Anterior cingulate cortex (tissue), 58 donors: ENCODE measurements at regions not wholly inside any gene's neighbourhood (a gene's known extent, or its start where the extent isn't known, plus 50 kb on each side); places are given as distances from the start of the nearest gene placed in this dataset.
"Not testable (repeated sequence)": the region's sequence is repeated elsewhere in the genome, so short reads cannot be mapped to it uniquely, and the experiment has no call there.

Source experiments
- DNase-seq, 58 donors: peaks; one replicate each; lab custom pipeline; 2025; lab: John Stamatoyannopoulos, UW

GRCh38 chr6:139879241-139879640 is 504.8 kb upstream of the CITED2 start:
- not testable (repeated sequence) for DNase-seq

DNA sequence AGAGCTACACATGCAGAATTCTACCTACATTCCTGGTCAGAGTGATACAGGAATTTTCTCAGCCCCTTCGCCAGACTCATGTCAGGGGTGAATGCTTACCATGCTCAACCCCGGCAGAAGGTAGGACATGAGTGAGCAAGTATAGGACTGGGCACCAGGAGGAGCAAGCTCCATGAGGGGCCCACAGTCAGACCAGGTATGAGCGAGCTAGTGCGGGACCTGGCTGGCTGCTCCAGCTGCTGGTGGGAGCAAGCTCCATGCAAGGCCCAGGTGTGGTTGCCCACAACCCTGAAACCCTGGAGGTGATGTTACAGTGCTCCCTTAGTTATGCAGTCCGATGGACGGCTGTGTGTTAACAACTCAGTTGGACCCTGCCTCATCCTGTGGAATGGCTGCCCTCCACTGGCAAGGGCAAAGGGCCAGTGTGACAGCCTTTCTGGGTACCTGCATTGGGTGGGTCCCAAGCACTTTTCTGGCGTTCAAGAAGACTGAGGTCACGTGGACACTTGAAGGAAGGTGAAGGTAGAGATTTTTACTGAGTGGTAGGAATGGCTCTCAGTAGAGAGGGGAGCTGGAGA is 503.5 kb upstream of the CITED2 start:
- no peak for DNase-seq

GRCh38 chr6:139872665-139873064 is 498.2 kb upstream of the CITED2 start:
- DNase-seq: no peak

DNA sequence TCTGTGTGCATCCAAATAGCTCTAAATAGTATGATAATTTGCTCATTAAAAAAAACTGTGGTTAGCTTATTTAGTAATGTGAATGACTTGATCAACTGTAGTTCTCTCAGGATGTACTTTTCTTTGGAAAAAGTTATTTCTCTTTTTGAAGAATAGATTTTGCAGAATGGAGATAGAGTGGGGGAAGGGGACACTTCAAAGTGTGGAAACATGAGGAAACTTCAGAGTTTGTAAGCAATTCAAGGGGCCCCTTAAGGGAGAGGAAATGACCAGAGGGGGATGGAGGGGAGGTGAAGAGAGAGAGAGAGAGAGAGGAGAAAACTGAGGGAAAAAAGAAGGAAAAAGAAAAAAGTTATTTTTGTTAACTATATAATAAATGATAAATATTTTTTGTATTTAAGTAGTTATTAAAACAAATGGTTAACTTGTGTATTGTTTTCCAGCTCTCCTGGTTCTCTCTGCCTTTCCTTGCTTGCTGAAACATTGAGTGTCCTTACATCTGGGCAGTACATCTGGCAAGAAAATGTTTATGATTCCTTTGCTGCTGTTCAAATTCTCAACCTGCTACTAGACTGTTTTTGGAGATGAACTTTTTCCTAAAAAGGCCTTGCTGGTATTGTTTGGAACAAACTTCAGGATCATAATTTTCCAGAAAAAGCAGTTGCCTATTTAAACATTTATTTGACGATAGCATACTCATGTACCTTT is 497.5 kb upstream of the CITED2 start:
- no peak for DNase-seq

GRCh38 chr6:139871165-139871710 is 496.8 kb upstream of the CITED2 start:
- no peak for DNase-seq

DNA sequence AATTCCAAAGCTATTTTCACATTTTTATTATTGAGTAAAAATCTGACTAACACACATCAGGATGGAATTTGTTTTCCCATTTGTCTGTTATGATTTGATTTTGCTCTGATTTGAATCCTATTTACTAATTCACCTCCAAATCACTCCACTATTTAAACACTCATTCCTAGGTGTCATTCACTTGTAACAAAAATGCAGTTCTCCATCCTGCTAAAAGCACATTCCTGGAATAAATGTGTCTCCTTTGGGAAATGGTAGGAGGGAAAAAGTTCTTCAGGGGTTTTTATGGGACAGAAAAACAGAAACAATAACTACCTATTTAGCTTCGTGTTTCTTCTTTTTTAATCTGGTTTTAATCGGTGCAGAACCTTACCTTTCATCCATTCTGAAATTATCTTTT is 494.1 kb upstream of the CITED2 start:
- no peak for DNase-seq

DNA sequence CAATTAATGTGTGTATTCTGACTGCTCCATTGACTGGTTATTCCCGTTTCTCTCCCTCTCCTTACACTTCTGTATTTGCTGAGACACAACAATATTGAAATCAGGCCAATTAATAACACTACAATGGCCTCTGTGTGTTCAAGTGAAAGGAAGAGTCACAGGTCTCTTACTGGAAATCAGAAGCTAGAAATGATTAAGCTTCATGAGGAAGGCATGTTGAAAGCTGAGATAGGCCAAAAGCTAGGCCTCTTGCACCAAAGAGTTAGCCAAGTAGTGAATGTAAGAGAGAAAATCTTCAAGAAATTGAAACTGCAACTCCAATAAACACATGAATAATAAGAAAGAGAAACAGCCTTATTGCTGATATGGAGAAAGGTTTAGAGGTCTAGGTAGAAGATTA is 489.5 kb upstream of the CITED2 start:
- DNase-seq: no peak

DNA sequence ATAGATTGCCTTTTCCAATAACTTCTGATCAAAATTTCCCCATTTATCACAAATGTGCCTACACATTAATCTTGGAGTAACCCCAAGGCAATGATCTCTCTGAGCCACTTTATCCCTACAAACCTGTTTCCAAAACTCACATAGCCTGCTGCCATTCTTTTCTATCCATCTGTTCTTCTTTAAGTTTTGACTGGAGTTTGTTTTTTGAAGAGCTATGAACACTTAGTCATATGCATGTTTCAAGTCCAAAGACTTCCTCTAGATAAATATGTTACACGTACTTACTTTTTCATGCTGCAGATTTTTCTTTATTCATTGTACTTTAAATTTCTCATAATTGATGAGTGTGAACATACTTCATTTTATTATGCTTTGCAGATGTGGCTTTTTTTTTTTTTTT is 488.9 kb upstream of the CITED2 start:
- DNase-seq: no peak

- DNase-seq: no peak
These were observed 487.9 kb upstream of the CITED2 start for GRCh38 chr6:139862311-139862710.

DNA sequence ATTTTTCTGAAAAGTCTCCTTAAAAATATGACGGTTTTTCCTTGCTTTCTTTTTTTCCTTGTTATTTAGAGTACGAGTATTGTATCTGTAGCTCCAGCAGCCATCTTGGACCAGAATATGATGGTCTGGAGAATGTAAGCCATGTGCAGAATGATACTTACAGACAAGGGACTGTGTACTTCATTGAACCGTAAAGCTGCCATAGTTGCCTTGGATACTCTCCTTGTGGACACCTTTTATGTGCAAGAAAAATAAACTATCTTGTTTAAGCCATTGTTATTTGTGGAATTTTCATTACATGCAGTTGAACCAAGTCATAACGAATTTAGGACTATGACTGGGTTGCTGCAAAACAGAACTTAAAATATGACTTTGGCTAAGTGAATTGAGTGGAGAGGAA is 485.8 kb upstream of the CITED2 start:
- DNase-seq: no peak

- DNase-seq: no peak
These were observed 484.0 kb upstream of the CITED2 start for GRCh38 chr6:139858429-139858828.

DNA sequence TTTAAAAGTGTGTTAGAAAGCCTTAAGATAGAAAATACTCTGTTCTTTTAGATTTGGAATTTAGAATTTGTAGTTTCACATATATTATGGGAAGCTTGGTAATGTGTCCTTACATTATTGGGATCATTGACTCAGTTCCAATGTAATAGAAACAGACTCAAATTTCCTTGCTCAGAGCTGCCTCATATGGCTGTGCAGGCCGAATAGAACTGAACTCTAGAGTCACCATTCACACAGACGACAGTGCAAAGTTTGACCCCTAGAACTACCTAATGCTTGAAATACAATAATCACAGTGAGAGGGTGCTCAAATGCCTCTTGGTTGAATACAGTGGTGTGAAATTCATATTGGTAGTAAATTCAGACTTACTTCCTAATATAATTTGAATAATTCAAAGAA is 482.7 kb upstream of the CITED2 start:
- DNase-seq: no peak

DNA sequence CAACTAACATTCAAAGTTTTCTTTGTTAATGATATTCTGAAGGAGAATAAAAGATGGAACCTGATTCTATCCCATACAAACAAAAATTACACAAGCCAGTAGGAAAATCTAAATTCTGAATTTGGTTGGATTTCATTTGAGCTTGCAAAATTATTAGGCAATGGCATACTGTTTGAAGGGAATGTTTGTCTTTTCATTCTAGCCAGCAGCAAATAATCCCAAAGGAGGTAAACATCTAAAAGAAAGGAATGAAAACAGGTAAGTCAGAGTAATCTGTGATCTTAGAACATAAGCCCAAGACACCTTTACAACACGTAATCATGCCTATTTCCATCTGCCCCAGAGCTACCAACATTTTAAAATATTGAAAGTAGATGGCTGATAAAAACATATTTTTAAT is 482.1 kb upstream of the CITED2 start:
- no peak for DNase-seq

DNA sequence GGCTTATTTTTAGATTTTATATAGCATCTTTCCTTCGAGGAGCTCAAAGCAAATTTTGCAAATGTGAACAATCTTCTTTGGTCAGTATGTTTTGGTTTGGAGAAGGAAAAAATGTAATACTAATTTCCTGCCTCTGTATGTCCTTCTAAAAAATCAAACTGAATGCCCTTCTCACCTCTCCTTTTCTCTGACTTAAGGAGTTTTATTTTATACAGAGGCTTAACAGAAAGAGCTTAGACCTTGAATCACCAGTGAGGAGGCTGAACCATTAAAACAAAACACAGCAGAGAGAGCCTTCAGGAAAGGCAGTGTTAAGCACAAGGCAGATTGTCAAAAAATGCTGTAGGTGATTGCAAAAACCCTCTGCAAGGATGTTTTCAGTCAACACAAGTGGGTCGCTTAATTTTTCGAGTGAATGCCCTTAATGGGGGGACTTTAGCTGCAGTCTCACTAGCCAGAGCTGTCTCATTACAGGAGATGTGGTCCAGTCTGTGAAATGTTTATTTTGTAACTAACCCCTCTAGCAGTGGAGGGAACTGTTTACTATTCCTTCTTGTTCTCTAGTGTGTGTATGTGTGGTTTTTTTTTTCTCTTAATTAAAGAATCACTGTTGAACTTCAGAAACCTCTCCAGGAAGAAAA is 481.3 kb upstream of the CITED2 start:
- no peak for DNase-seq

DNA sequence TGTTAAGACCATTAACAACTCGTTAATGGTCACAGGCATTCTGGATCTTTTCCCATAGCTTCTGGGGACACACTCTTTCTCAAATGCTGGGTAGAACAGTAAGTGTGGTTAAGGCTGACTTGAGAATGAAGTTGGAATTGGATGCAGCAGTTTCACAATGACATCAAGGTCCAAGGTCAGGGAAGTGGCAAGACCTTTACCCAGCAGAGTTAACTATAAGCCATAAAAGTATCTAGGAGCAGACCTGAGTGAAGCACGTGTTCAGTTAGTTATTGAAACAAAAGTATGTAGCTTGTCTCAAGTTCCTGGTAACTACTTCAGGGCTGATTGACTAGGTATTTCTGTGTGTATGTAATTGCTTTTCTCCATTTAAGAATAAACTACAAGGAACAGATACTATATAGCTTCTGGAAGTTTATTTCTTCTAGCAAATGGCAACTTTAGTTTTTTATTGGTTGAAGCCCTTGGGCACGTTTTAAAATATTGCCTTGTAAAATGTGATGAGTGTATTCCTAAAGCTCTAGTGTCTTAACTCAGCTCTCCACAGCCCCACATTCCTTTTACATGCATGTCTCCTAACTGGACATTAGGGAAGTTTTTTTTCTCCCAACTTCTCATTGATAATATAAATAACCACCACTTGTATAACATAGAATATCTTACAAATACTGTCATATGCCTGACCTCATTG is 479.0 kb upstream of the CITED2 start:
- no peak for DNase-seq

DNA sequence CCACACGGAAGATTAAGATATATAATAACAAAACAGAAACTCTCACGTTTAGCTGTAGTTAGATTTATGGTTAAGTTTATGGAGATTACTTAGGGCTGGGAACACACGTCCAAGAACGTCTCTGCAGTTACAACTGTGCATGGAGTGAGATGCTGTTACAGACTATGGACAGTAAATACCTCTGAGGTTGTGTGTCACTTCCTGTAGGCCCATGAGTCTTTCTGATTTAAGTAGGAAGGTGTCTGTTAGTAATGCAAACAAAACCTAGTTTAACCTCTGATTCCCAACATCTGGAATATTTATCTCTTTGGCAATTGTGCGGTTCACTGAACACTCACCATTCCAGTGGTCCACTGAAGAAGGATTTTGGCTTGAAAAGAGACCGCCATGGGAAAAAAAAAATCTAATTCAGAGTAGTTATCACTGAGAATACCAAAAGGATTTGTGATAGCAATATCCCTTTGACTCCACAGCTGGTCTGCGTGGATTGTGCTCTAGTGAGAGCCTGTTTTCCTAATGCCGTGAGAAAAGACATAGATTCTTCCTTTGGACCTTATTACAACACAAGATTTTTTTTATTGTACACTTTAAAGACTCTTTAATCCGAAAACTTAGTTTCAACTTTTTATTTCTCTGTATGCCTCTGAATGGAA is 478.2 kb upstream of the CITED2 start:
- DNase-seq: no peak

- DNase-seq: no peak
These were observed 477.6 kb upstream of the CITED2 start for GRCh38 chr6:139852067-139852466.

DNA sequence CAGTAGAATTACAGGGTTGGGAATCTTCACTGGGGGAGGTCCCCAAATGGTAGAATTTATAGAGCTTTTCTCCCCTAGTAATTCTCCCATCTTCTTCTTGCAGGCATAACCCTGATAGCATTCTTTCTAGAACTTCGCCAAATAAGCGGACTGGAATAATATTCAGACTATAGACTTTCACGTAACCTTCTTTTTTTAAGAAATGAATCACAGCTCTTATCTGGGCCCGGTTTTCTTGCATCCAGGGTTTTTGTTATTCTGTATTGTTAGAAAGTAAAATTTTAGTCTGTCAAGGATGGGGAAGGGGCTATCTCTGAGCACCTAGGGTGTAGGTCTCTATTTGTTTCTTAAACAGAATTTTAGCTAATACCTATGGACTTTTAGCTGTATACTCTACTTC is 476.8 kb upstream of the CITED2 start:
- DNase-seq: no peak

GRCh38 chr6:139850512-139850911 is 476.1 kb upstream of the CITED2 start:
- no peak for DNase-seq

- no peak for DNase-seq
These were observed 473.0 kb upstream of the CITED2 start for GRCh38 chr6:139847457-139847813.
